SU-DHL-6 (cell line): ENCODE measurements at regions not wholly inside any gene's neighbourhood (a gene's known extent, or its start where the extent isn't known, plus 50 kb on each side); places are given as distances from the start of the nearest gene placed in this dataset.

Source experiments
- CTCF ChIP-seq: fragments of 200-600 bp; sonication (generic); IDR thresholded peaks from one replicate; pipeline ENCODE4 v1.5.1; 2017; ENCODE audit warnings: antibody characterized with exemption, mild to moderate bottlenecking, low read length, moderate library complexity; ENCODE audit not compliant: insufficient read depth, poor library complexity, severe bottlenecking
- EZH2phosphoT487 ChIP-seq: fragments of 200-600 bp; sonication (generic), shearing (Covaris generic); conservative IDR thresholded peaks from 2 replicates; pipeline ENCODE4 v1.6.1; 2018; ENCODE audit warnings: mild to moderate bottlenecking, antibody characterized with exemption, low read length, moderate library complexity, mixed read lengths

- TF ChIP-seq CTCF (no peak), EZH2phosphoT487 (no peak)
Measured at GRCh38 chr1:29455781-29456180, 219.5 kb downstream of the PTPRU start.
